ENCODE measurements at regions not wholly inside any gene's neighbourhood (a gene's known extent, or its start where the extent isn't known, plus 50 kb on each side); places are given as distances from the start of the nearest gene placed in this dataset.

- POLR2A ChIA-PET: no interaction called here
- H3K27ac Mint-ChIP-seq: no peak overlapping the region
These were observed 383.9 kb downstream of the KIF16B start for GRCh38 chr20:16189371-16189770.

GRCh38 chr20:16187956-16188616 is 385.2 kb downstream of the KIF16B start:
- no peak for DNase-seq
- peaks cover 0 to 5% (median 3%) of the 10 kb centered on the region in 5 donors for H3K9me3 Mint-ChIP-seq
- no peak overlapping the region for H3K27ac Mint-ChIP-seq
- no peak overlapping the region for H3K4me3 ChIP-seq (ENCODE audit: low read length)
- H3K27me3 Mint-ChIP-seq: peaks cover 0 to 2% of the 10 kb centered on the region in 2 donors
- no peak overlapping the region for H3K4me3 Mint-ChIP-seq
- H3K9me3 ChIP-seq (ENCODE audit: low read length): no peaks in the 10 kb centered on the region
- H3K27ac ChIP-seq (ENCODE audit: low read depth, low read length): no peak overlapping the region
- no peaks in the 10 kb centered on the region for H3K36me3 ChIP-seq (ENCODE audit: insufficient read depth, low read length)
- no peaks in the 10 kb centered on the region for H3K36me3 Mint-ChIP-seq
- H3K4me1 Mint-ChIP-seq: no peaks in the 10 kb centered on the region
- CTCF ChIA-PET: no interaction called here
- no peaks in the 10 kb centered on the region for H3K4me1 ChIP-seq (ENCODE audit: insufficient read depth, low read length)
- POLR2A ChIA-PET: no interaction called here
- H3K27me3 ChIP-seq (ENCODE audit: insufficient read depth, low read length, poor library complexity, severe bottlenecking): no peaks in the 10 kb centered on the region

More at GRCh38 chr20:16189371-16189770, 383.9 kb downstream of the KIF16B start:
- CTCF ChIA-PET: no interaction called here
- Mint-ChIP-seq H3K27me3 (peaks cover 0 to 2% of the 10 kb centered on the region in 2 donors), H3K36me3 (no peaks in the 10 kb centered on the region), H3K4me1 (no peaks in the 10 kb centered on the region), H3K4me3 (no peak overlapping the region), H3K9me3 (peaks cover 0 to 5% (median 2%) of the 10 kb centered on the region in 5 donors)
- H3K4me3 ChIP-seq (ENCODE audit: low read length): no peak overlapping the region
- H3K27ac ChIP-seq (ENCODE audit: low read depth, low read length): no peak overlapping the region
- no peaks in the 10 kb centered on the region for H3K36me3 ChIP-seq (ENCODE audit: insufficient read depth, low read length)
- H3K4me1 ChIP-seq (ENCODE audit: insufficient read depth, low read length): no peaks in the 10 kb centered on the region
- DNase-seq: no peak
- no peaks in the 10 kb centered on the region for H3K27me3 ChIP-seq (ENCODE audit: insufficient read depth, low read length, poor library complexity, severe bottlenecking)
- H3K9me3 ChIP-seq (ENCODE audit: low read length): no peaks in the 10 kb centered on the region

GRCh38 chr20:16179919-16180318 is 393.3 kb downstream of the KIF16B start:
- Mint-ChIP-seq H3K9me3 (peaks cover 2 to 14% (median 4%) of the 10 kb centered on the region in 5 donors), H3K27ac (no peak overlapping the region), H3K27me3 (no peaks in the 10 kb centered on the region), H3K4me3 (no peak overlapping the region), H3K4me1 (no peaks in the 10 kb centered on the region), H3K36me3 (peaks cover 0 to 1% (median 0%) of the 10 kb centered on the region in 3 donors)
- H3K27me3 ChIP-seq (ENCODE audit: insufficient read depth, low read length, poor library complexity, severe bottlenecking): no peaks in the 10 kb centered on the region
- CTCF ChIA-PET: no interaction called here
- no peak overlapping the region for H3K27ac ChIP-seq (ENCODE audit: low read depth, low read length)
- no peak overlapping the region for H3K4me3 ChIP-seq (ENCODE audit: low read length)
- POLR2A ChIA-PET: no interaction called here
- H3K9me3 ChIP-seq (ENCODE audit: low read length): no peaks in the 10 kb centered on the region
- no peak for DNase-seq
- no peaks in the 10 kb centered on the region for H3K4me1 ChIP-seq (ENCODE audit: insufficient read depth, low read length)
- no peaks in the 10 kb centered on the region for H3K36me3 ChIP-seq (ENCODE audit: insufficient read depth, low read length)

GRCh38 chr20:16179371-16179770 is 393.9 kb downstream of the KIF16B start:
- Mint-ChIP-seq H3K27ac (no peak overlapping the region), H3K4me1 (no peaks in the 10 kb centered on the region), H3K9me3 (peaks cover 2 to 14% (median 2%) of the 10 kb centered on the region in 5 donors), H3K4me3 (no peak overlapping the region), H3K27me3 (no peaks in the 10 kb centered on the region), H3K36me3 (peaks cover 0 to 1% (median 0%) of the 10 kb centered on the region in 3 donors)
- no peak overlapping the region for H3K27ac ChIP-seq (ENCODE audit: low read depth, low read length)
- no peak overlapping the region for H3K4me3 ChIP-seq (ENCODE audit: low read length)
- no peak for DNase-seq
- no peaks in the 10 kb centered on the region for H3K27me3 ChIP-seq (ENCODE audit: insufficient read depth, low read length, poor library complexity, severe bottlenecking)
- ChIA-PET CTCF (no interaction called here), POLR2A (no interaction called here)
- H3K36me3 ChIP-seq (ENCODE audit: insufficient read depth, low read length): no peaks in the 10 kb centered on the region
- H3K9me3 ChIP-seq (ENCODE audit: low read length): no peaks in the 10 kb centered on the region
- no peaks in the 10 kb centered on the region for H3K4me1 ChIP-seq (ENCODE audit: insufficient read depth, low read length)

- no peaks in the 10 kb centered on the region for H3K4me1 Mint-ChIP-seq
- H3K36me3 Mint-ChIP-seq: peaks cover 0 to 1% (median 0%) of the 10 kb centered on the region in 3 donors
- no peaks in the 10 kb centered on the region for H3K4me1 ChIP-seq (ENCODE audit: insufficient read depth, low read length)
- DNase-seq: no peak
- no peak overlapping the region for H3K4me3 ChIP-seq (ENCODE audit: low read length)
- no peak overlapping the region for H3K27ac Mint-ChIP-seq
- H3K9me3 ChIP-seq (ENCODE audit: low read length): no peaks in the 10 kb centered on the region
- H3K36me3 ChIP-seq (ENCODE audit: insufficient read depth, low read length): no peaks in the 10 kb centered on the region
- no peak overlapping the region for H3K4me3 Mint-ChIP-seq
- no peak overlapping the region for H3K27ac ChIP-seq (ENCODE audit: low read depth, low read length)
- no peaks in the 10 kb centered on the region for H3K27me3 Mint-ChIP-seq
- H3K9me3 Mint-ChIP-seq: peaks cover under 1 to 14% (median 2%) of the 10 kb centered on the region in 5 donors
- ChIA-PET CTCF (no interaction called here), POLR2A (no interaction called here)
- H3K27me3 ChIP-seq (ENCODE audit: insufficient read depth, low read length, poor library complexity, severe bottlenecking): no peaks in the 10 kb centered on the region
These were observed 394.6 kb downstream of the KIF16B start for GRCh38 chr20:16178546-16179135.

- Histone ChIP-seq H3K36me3 (ENCODE audit: insufficient read depth, low read length) (no peaks in the 10 kb centered on the region), H3K4me1 (ENCODE audit: insufficient read depth, low read length) (no peaks in the 10 kb centered on the region), H3K27ac (ENCODE audit: low read depth, low read length) (no peak overlapping the region), H3K27me3 (ENCODE audit: insufficient read depth, low read length, poor library complexity, severe bottlenecking) (no peaks in the 10 kb centered on the region), H3K9me3 (ENCODE audit: low read length) (no peaks in the 10 kb centered on the region), H3K4me3 (ENCODE audit: low read length) (no peak overlapping the region)
- Mint-ChIP-seq H3K4me1 (no peaks in the 10 kb centered on the region), H3K9me3 (peaks cover 0 to 11% (median 2%) of the 10 kb centered on the region in 5 donors), H3K27me3 (no peaks in the 10 kb centered on the region), H3K27ac (no peak overlapping the region), H3K36me3 (no peaks in the 10 kb centered on the region), H3K4me3 (no peak overlapping the region)
- POLR2A ChIA-PET: no interaction called here
- no peak for DNase-seq
- CTCF ChIA-PET: no interaction called here
These were observed 397.8 kb downstream of the KIF16B start for GRCh38 chr20:16175322-16175961.

GRCh38 chr20:16174311-16174710 is 398.9 kb downstream of the KIF16B start:
- POLR2A ChIA-PET: no interaction called here

GRCh38 chr20:16173044-16173443 is 400.2 kb downstream of the KIF16B start:
- Mint-ChIP-seq H3K4me1 (no peaks in the 10 kb centered on the region), H3K4me3 (no peak overlapping the region), H3K9me3 (peaks cover 0 to 11% (median 2%) of the 10 kb centered on the region in 5 donors), H3K36me3 (no peaks in the 10 kb centered on the region), H3K27ac (no peak overlapping the region), H3K27me3 (no peaks in the 10 kb centered on the region)
- Histone ChIP-seq H3K27ac (ENCODE audit: low read depth, low read length) (no peak overlapping the region), H3K9me3 (ENCODE audit: low read length) (no peaks in the 10 kb centered on the region), H3K27me3 (ENCODE audit: insufficient read depth, low read length, poor library complexity, severe bottlenecking) (no peaks in the 10 kb centered on the region), H3K4me1 (ENCODE audit: insufficient read depth, low read length) (no peaks in the 10 kb centered on the region), H3K4me3 (ENCODE audit: low read length) (no peak overlapping the region), H3K36me3 (ENCODE audit: insufficient read depth, low read length) (no peaks in the 10 kb centered on the region)
- CTCF ChIA-PET: no interaction called here
- DNase-seq: no peak
- POLR2A ChIA-PET: no interaction called here

More at GRCh38 chr20:16174311-16174710, 398.9 kb downstream of the KIF16B start:
- Histone ChIP-seq H3K27me3 (ENCODE audit: insufficient read depth, low read length, poor library complexity, severe bottlenecking) (no peaks in the 10 kb centered on the region), H3K27ac (ENCODE audit: low read depth, low read length) (no peak overlapping the region), H3K4me1 (ENCODE audit: insufficient read depth, low read length) (no peaks in the 10 kb centered on the region), H3K4me3 (ENCODE audit: low read length) (no peak overlapping the region), H3K36me3 (ENCODE audit: insufficient read depth, low read length) (no peaks in the 10 kb centered on the region), H3K9me3 (ENCODE audit: low read length) (no peaks in the 10 kb centered on the region)
- H3K9me3 Mint-ChIP-seq: peaks cover 0 to 11% (median 1%) of the 10 kb centered on the region in 5 donors
- H3K4me1 Mint-ChIP-seq: no peaks in the 10 kb centered on the region
- DNase-seq: no peak
- H3K27me3 Mint-ChIP-seq: no peaks in the 10 kb centered on the region
- no peak overlapping the region for H3K4me3 Mint-ChIP-seq
- CTCF ChIA-PET: no interaction called here
- H3K36me3 Mint-ChIP-seq: no peaks in the 10 kb centered on the region
- H3K27ac Mint-ChIP-seq: peak overlapping the region in 1 of 8 donors; percentile 17

Data from CD8-positive, alpha-beta memory T cell (primary cell).